ENCODE measurements at regions not wholly inside any gene's neighbourhood (a gene's known extent, or its start where the extent isn't known, plus 50 kb on each side); places are given as distances from the start of the nearest gene placed in this dataset.

DNA sequence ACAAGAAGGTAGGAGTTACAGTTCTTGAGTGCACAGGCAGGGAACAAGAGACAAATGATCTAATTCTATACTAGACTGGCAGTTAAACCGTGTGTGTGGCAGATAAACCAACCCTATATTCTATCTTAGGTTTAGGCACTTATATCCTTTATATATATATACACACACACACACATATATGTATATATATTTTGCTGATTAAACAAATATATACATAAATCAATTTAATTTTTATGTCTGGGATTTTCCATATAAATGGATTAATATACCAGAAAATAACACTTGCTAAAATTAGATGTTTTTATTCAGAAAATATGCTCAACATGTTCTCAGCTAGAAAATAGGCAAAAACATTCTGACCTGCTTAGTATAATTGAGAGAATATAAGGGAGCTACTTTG, 887.9 kb upstream of the KLHL29 start:
- no peak for DNase-seq (ENCODE audit: extremely low read depth, low read depth, low spot score)

- DNase-seq (ENCODE audit: extremely low read depth, low read depth, low spot score) = no peak
These were observed 887.2 kb upstream of the KLHL29 start for GRCh38 chr2:22497789-22498188.

GRCh38 chr2:22499082-22499839, 885.7 kb upstream of the KLHL29 start:
- no peak for DNase-seq (ENCODE audit: extremely low read depth, low read depth, low spot score)

- no peak for DNase-seq (ENCODE audit: extremely low read depth, low read depth, low spot score)
These were observed 884.4 kb upstream of the KLHL29 start for GRCh38 chr2:22500555-22500935.

DNA sequence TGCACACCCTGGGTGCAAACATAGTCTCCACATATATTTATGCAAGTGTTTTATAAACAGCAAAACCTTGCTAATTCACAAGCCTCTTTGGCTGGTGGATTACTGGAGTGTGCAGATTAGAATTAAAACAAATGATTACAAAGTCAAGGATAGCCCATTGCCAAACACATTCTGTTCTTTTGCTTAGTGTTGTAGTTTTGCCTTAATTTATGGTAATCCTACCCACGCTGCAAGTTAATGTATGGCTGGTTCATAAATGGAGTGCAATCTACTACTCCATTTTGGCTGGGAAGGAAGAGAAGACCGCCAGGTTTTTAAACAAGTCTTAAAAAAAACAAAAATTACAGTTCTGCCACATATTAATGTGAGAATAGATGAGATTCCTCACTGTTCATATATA, 883.1 kb upstream of the KLHL29 start:
- no peak for DNase-seq (ENCODE audit: extremely low read depth, low read depth, low spot score)

GRCh38 chr2:22513563-22513962, 871.4 kb upstream of the KLHL29 start:
- DNase-seq (ENCODE audit: extremely low read depth, low read depth, low spot score) = no peak

- no peak for DNase-seq (ENCODE audit: extremely low read depth, low read depth, low spot score)
These were observed 867.8 kb upstream of the KLHL29 start for GRCh38 chr2:22517141-22517540.

DNA sequence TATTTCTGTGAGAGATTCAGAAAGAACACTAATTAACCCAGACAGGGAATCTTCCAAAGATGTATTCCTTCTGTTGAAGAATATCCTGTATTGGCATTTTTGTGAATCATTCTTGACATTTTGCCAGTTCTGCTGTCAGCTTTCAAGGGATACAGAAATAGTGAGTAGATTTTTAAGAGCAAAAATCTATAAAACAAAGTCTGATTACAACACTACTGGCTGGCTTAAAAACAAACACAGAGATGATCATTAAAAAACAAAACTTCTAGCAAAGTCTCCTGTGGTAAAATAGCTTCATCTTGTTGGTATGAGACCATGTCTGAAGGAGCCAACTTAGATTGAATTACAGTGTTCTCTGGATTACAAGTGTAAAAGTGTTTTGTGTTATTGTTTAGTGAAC, 866.3 kb upstream of the KLHL29 start:
- DNase-seq (ENCODE audit: extremely low read depth, low read depth, low spot score) = no peak

DNA sequence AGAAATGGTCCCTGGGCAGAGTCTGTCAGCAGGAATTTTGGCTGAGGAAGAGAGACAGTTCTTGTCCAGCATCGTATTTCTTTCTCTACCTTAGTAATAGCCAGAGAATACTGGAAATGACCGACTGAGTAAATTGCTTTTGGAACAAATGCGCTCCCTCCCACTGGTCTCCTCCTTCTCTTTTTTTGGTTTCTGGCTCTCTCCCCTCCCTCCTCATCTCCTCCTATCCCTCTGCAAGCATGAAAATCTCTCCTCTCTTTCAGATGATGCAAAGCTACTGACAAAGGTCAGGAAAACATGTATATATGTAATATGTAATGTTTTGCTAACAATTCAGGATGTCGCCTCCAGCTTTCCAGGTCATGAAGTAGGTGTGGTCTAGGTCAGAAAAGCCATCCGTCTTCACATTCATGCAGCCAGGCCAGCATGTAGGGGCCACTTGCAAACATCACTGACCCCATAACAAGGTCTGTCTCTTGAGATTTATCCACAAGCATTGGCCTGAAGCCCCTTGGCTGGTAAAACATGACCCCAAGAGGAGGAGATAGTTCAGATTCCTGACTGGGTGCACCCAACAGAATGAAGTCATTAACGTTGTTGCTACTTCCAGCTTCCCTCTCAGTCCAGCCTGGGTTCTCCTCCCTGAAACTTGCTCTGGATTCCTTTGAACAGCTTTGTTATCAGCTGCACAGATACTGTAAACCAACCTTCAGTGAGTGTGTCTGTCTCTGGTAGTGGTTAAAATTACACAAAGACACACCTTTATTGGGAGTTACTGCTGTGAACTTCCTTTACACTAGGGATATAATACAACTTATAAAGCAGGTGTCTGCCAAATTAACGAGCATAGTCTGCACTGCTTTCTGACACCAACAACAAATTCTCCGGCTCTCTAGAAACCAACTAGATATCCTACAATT, 864.4 kb upstream of the KLHL29 start:
- no peak for DNase-seq (ENCODE audit: extremely low read depth, low read depth, low spot score)

DNA sequence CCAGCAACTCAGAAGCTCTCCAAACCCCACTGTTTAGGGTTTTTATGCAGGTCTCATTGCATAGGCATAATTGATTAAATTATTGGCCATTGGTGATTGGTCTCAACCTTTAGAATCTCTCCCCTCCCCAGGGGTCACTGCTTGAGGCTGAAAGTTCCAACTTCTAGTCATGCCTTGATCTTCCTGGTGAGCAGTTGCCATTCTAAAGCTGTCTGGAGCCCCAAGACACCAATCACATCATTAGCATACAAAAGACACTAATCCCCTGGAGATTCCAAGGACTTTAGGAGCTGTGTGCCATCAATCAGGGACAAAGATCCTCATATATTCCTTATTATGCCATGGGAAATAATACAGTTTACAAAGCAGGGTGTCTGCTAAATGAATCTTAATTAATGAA, 863.4 kb upstream of the KLHL29 start:
- no peak for DNase-seq (ENCODE audit: extremely low read depth, low read depth, low spot score)

GRCh38 chr2:22525681-22526080, 859.3 kb upstream of the KLHL29 start:
- no peak for DNase-seq (ENCODE audit: extremely low read depth, low read depth, low spot score)

DNA sequence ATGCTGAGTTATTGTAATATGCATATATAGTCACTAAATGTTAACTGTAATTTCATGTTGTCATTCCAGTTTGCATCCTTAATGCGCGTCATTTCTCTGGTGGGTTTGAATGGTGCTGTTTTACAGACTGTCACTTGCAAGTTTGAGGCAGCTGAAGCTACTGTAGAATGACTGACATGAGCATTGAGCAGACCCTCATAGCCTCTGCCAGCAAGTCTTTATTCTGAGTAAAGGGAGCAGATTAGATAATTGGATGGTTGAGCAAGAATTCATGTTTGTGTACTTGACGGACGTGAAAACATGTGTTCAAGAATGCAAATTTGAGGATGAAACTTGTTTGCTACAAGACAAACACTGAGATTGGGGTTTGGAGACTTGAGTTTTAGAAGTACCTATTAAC, 854.8 kb upstream of the KLHL29 start:
- no peak for DNase-seq (ENCODE audit: extremely low read depth, low read depth, low spot score)

- no peak for DNase-seq (ENCODE audit: extremely low read depth, low read depth, low spot score)
These were observed 848.8 kb upstream of the KLHL29 start for GRCh38 chr2:22536133-22536532.

DNA sequence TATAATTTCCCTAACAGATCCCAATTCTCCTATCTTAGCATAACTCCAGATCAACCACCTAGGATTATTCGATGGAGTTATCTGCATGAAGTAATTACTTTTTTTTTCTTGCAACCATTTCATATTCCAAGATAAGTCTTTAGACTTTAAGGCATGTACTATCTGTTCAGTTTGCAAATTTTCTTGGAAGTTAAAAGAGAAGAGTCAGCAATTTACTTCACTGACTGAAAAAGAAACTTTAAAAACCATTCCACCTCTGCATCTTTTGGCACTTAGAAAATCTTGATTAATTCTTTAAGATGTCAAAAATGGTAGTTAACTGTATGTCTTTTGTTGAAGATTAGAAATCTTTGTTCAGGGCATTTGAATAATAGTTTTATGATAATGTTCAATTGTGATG, 830.5 kb upstream of the KLHL29 start:
- DNase-seq (ENCODE audit: extremely low read depth, low read depth, low spot score) = no peak

- no peak for DNase-seq (ENCODE audit: extremely low read depth, low read depth, low spot score)
These were observed 827.6 kb upstream of the KLHL29 start for GRCh38 chr2:22557406-22557805.

GRCh38 chr2:22560021-22560420, 825.0 kb upstream of the KLHL29 start:
- DNase-seq (ENCODE audit: extremely low read depth, low read depth, low spot score) = no peak

DNA sequence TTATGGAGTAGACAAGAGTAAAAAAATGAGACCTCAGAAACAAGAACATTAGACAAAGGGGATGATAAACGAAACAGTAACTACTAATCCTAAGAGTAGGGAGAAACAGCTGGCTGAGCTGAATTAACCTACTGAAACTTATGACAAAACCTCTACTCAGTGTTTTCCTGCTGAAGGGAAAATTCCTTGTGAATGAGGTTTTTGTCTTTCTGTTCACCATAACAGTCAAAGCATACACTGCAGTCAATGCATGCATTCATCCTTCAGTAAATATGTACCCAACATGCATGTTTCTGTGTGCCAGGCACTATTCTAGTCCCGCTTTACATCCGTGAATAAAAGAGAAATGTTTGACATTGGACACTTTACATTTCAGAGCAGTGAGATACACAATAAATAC, 805.6 kb upstream of the KLHL29 start:
- no peak for DNase-seq (ENCODE audit: extremely low read depth, low read depth, low spot score)

GRCh38 chr2:22582107-22582506, 802.9 kb upstream of the KLHL29 start:
- DNase-seq (ENCODE audit: extremely low read depth, low read depth, low spot score) = no peak

- no peak for DNase-seq (ENCODE audit: extremely low read depth, low read depth, low spot score)
These were observed 788.7 kb upstream of the KLHL29 start for GRCh38 chr2:22596306-22596705.

DNA sequence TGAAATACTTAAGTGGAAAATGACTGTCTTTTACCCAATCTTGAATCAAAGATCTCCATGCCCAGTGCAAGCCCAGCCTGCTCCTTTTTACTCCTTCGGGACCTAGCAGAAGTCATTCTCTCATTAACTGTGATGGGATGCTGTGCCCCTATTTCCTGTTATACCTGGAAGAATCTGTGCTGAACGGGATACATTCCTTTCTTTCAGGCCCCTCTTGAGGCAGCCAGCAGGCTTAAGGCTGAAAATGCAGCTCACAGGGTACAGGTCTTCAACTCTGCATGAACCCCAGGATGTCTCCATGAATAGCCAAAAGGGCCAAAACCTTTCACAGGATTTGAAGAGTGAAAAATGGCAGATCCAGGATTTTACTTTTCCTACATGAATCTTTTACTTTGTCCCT, 784.8 kb upstream of the KLHL29 start:
- DNase-seq (ENCODE audit: extremely low read depth, low read depth, low spot score) = no peak

DNA sequence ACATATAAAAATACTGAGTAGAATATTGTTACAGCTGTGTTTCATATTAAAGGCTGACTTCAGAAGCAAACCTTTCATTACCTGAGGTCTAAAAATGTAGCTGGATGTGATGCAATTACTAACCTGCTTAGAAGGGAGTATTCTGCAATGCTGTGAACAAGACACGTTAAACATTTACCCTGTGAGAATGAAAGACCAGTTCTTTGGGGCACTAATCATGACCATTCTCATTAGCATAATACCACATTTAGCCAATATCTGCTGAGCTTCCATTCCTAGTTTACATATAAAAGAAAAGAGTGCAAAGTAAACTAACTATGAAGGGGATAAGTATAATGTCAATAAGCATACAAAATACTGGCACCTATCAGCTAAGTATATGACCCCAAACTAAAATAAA, 784.0 kb upstream of the KLHL29 start:
- no peak for DNase-seq (ENCODE audit: extremely low read depth, low read depth, low spot score)

DNA sequence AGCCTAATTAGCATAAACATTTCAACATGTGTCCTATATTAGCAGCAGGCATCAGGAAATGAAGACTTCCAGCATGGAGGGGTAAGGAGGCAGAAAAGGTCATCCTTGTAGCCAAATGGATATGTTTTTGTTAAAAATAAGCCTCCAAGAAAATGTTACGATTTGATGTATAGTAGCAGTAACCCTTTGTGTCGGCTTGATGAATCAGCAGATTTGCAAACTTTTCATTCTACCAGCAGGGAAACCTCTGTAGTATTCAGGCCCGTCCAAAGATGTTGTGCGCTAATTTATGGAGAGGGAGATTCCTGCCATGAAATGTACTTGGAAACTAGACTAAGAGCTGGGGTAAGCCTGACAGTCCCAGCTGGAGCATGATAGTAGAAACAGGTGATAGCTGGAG, 780.8 kb upstream of the KLHL29 start:
- DNase-seq (ENCODE audit: extremely low read depth, low read depth, low spot score) = no peak

Data from glomerular endothelial cell (primary cell).